ENCODE measurements at regions not wholly inside any gene's neighbourhood (a gene's known extent, or its start where the extent isn't known, plus 50 kb on each side); places are given as distances from the start of the nearest gene placed in this dataset.

GRCh38 chr9:75570538-75570937 lies 319.9 kb upstream of the PCSK5 start:
- H3K27ac ChIP-seq: no peak overlapping the region

GRCh38 chr9:75574569-75574968 lies 315.9 kb upstream of the PCSK5 start:
- H3K36me3 ChIP-seq: no peaks in the 10 kb centered on the region
- intact Hi-C loops (cut with DNase I; ENCODE audit: low total_unique reads): no loop called here
- TF ChIP-seq POLR2AphosphoS5 (IDR thresholded peaks at IDR 0.05) (no peak), CTCF (IDR thresholded peaks at IDR 0.05) (no peak), POLR2A (IDR thresholded peaks at IDR 0.05) (no peak), EP300 (IDR thresholded peaks at IDR 0.05) (no peak)
- no peak overlapping the region for H3K4me3 ChIP-seq
- no peaks in the 10 kb centered on the region for H3K4me1 ChIP-seq
- H3K9me3 ChIP-seq: no peaks in the 10 kb centered on the region
- WGBS, 5 donors: 56 to 78% (median 65%) methylated on average over 1 of the region's 1 CpG
- no peak for DNase-seq
- H3K27ac ChIP-seq: no peak overlapping the region
- H3K27me3 ChIP-seq: no peaks in the 10 kb centered on the region

More at GRCh38 chr9:75570538-75570937, 319.9 kb upstream of the PCSK5 start:
- H3K4me1 ChIP-seq: no peaks in the 10 kb centered on the region
- DNase-seq: no peak
- no peaks in the 10 kb centered on the region for H3K36me3 ChIP-seq
- 46 to 70% (median 58%) methylated on average over 2 of the region's 2 CpGs for WGBS, 5 donors
- intact Hi-C loops (cut with DNase I; ENCODE audit: low total_unique reads): no loop called here
- no peak for TF ChIP-seq EP300 (IDR thresholded peaks at IDR 0.05)
- TF ChIP-seq POLR2AphosphoS5 (IDR thresholded peaks at IDR 0.05): no peak
- TF ChIP-seq POLR2A (IDR thresholded peaks at IDR 0.05): no peak
- TF ChIP-seq CTCF (IDR thresholded peaks at IDR 0.05): no peak
- H3K27me3 ChIP-seq: no peaks in the 10 kb centered on the region
- H3K4me3 ChIP-seq: no peak overlapping the region
- H3K9me3 ChIP-seq: peaks cover 0 to 10% (median 5%) of the 10 kb centered on the region in 4 donors

- intact Hi-C loops (cut with DNase I; ENCODE audit: low total_unique reads): no loop called here
- 61 to 80% (median 73%) methylated on average over 2 of the region's 2 CpGs for WGBS, 5 donors
- H3K9me3 ChIP-seq: no peaks in the 10 kb centered on the region
- no peaks in the 10 kb centered on the region for H3K27me3 ChIP-seq
- H3K27ac ChIP-seq: no peak overlapping the region
- no peaks in the 10 kb centered on the region for H3K4me1 ChIP-seq
- TF ChIP-seq EP300 (IDR thresholded peaks at IDR 0.05) (no peak), POLR2AphosphoS5 (IDR thresholded peaks at IDR 0.05) (no peak), CTCF (IDR thresholded peaks at IDR 0.05) (no peak), POLR2A (IDR thresholded peaks at IDR 0.05) (no peak)
- no peak for DNase-seq
- no peak overlapping the region for H3K4me3 ChIP-seq
- H3K36me3 ChIP-seq: no peaks in the 10 kb centered on the region
Measured at GRCh38 chr9:75582870-75583269, 307.6 kb upstream of the PCSK5 start.

GRCh38 chr9:75588808-75589207 lies 301.7 kb upstream of the PCSK5 start:
- Histone ChIP-seq H3K4me1 (no peaks in the 10 kb centered on the region), H3K36me3 (no peaks in the 10 kb centered on the region), H3K27ac (no peak overlapping the region), H3K27me3 (no peaks in the 10 kb centered on the region), H3K4me3 (no peak overlapping the region), H3K9me3 (peaks cover 0 to 6% (median 0%) of the 10 kb centered on the region in 4 donors)
- no peak for TF ChIP-seq CTCF (IDR thresholded peaks at IDR 0.05)
- TF ChIP-seq POLR2A (IDR thresholded peaks at IDR 0.05): no peak
- TF ChIP-seq POLR2AphosphoS5 (IDR thresholded peaks at IDR 0.05): no peak
- no peak for TF ChIP-seq EP300 (IDR thresholded peaks at IDR 0.05)
- intact Hi-C loops (cut with DNase I; ENCODE audit: low total_unique reads): no loop called here
- WGBS, 5 donors: 66 to 86% (median 79%) methylated on average over 2 of the region's 2 CpGs
- no peak for DNase-seq

Measured in stomach (tissue), 8 donors.